ENCODE measurements at regions not wholly inside any gene's neighbourhood (a gene's known extent, or its start where the extent isn't known, plus 50 kb on each side); places are given as distances from the start of the nearest gene placed in this dataset.

- Histone ChIP-seq H3K9me3 (ENCODE audit: control insufficient read depth, insufficient read depth, low read length) (no peaks in the 10 kb centered on the region), H3K27ac (ENCODE audit: low read length) (no peak overlapping the region), H3K4me1 (ENCODE audit: control insufficient read depth, insufficient read depth, low read length) (0 out of 2 replicates have a peak, but pooled peaks cover 1% of the 10 kb centered on the region), H3K4me3 (ENCODE audit: low read length) (no peak overlapping the region), H3K27me3 (ENCODE audit: control insufficient read depth, insufficient read depth, low read length) (no peaks in the 10 kb centered on the region), H3K36me3 (ENCODE audit: control insufficient read depth, insufficient read depth, low read length) (no peaks in the 10 kb centered on the region)
- WGBS (ENCODE audit: insufficient coverage, insufficient read length) = no CpG with 5 or more reads among the region's 1 CpG
- DNase-seq (ENCODE audit: low read depth, low spot score) = no peak
Measured at GRCh38 chr6:145258122-145258521, 477.2 kb downstream of the EPM2A start.

GRCh38 chr6:145260484-145261175 is 474.7 kb downstream of the EPM2A start:
- DNase-seq (ENCODE audit: low read depth, low spot score) = no peak
- WGBS (ENCODE audit: insufficient coverage, insufficient read length) = no CpG with 5 or more reads among the region's 2 CpGs
- Histone ChIP-seq H3K9me3 (ENCODE audit: control insufficient read depth, insufficient read depth, low read length) (no peaks in the 10 kb centered on the region), H3K27me3 (ENCODE audit: control insufficient read depth, insufficient read depth, low read length) (no peaks in the 10 kb centered on the region), H3K36me3 (ENCODE audit: control insufficient read depth, insufficient read depth, low read length) (no peaks in the 10 kb centered on the region), H3K4me1 (ENCODE audit: control insufficient read depth, insufficient read depth, low read length) (no peaks in the 10 kb centered on the region), H3K27ac (ENCODE audit: low read length) (no peak overlapping the region), H3K4me3 (ENCODE audit: low read length) (no peak overlapping the region)

- Histone ChIP-seq H3K27ac (ENCODE audit: low read length) (no peak overlapping the region), H3K4me3 (ENCODE audit: low read length) (no peak overlapping the region), H3K27me3 (ENCODE audit: control insufficient read depth, insufficient read depth, low read length) (no peaks in the 10 kb centered on the region), H3K36me3 (ENCODE audit: control insufficient read depth, insufficient read depth, low read length) (no peaks in the 10 kb centered on the region), H3K4me1 (ENCODE audit: control insufficient read depth, insufficient read depth, low read length) (no peaks in the 10 kb centered on the region), H3K9me3 (ENCODE audit: control insufficient read depth, insufficient read depth, low read length) (no peaks in the 10 kb centered on the region)
- WGBS (ENCODE audit: insufficient coverage, insufficient read length) = no CpG with 5 or more reads among the region's 2 CpGs
- DNase-seq (ENCODE audit: low read depth, low spot score) = no peak
Measured at GRCh38 chr6:145261758-145262157, 473.6 kb downstream of the EPM2A start.

- no peak for DNase-seq (ENCODE audit: low read depth, low spot score)
- no peaks in the 10 kb centered on the region for H3K4me1 ChIP-seq (ENCODE audit: control insufficient read depth, insufficient read depth, low read length)
- no peaks in the 10 kb centered on the region for H3K27me3 ChIP-seq (ENCODE audit: control insufficient read depth, insufficient read depth, low read length)
- no peaks in the 10 kb centered on the region for H3K9me3 ChIP-seq (ENCODE audit: control insufficient read depth, insufficient read depth, low read length)
- no peak overlapping the region for H3K4me3 ChIP-seq (ENCODE audit: low read length)
- H3K36me3 ChIP-seq (ENCODE audit: control insufficient read depth, insufficient read depth, low read length) = no peaks in the 10 kb centered on the region
- H3K27ac ChIP-seq (ENCODE audit: low read length) = no peak overlapping the region
- WGBS (ENCODE audit: insufficient coverage, insufficient read length) = no CpG with 5 or more reads among the region's 1 CpG
Measured at GRCh38 chr6:145262771-145263170, 472.5 kb downstream of the EPM2A start.

- no peak for DNase-seq (ENCODE audit: low read depth, low spot score)
- no peak overlapping the region for H3K27ac ChIP-seq (ENCODE audit: low read length)
- no peaks in the 10 kb centered on the region for H3K27me3 ChIP-seq (ENCODE audit: control insufficient read depth, insufficient read depth, low read length)
- no peaks in the 10 kb centered on the region for H3K4me1 ChIP-seq (ENCODE audit: control insufficient read depth, insufficient read depth, low read length)
- no peaks in the 10 kb centered on the region for H3K36me3 ChIP-seq (ENCODE audit: control insufficient read depth, insufficient read depth, low read length)
- no peak overlapping the region for H3K4me3 ChIP-seq (ENCODE audit: low read length)
- no CpG with 5 or more reads among the region's 5 CpGs for WGBS (ENCODE audit: insufficient coverage, insufficient read length)
- no peaks in the 10 kb centered on the region for H3K9me3 ChIP-seq (ENCODE audit: control insufficient read depth, insufficient read depth, low read length)
Measured at GRCh38 chr6:145263778-145264211, 471.5 kb downstream of the EPM2A start.

- no peak overlapping the region for H3K4me3 ChIP-seq (ENCODE audit: low read length)
- H3K9me3 ChIP-seq (ENCODE audit: control insufficient read depth, insufficient read depth, low read length) = no peaks in the 10 kb centered on the region
- H3K36me3 ChIP-seq (ENCODE audit: control insufficient read depth, insufficient read depth, low read length) = no peaks in the 10 kb centered on the region
- no peak for DNase-seq (ENCODE audit: low read depth, low spot score)
- no peak overlapping the region for H3K27ac ChIP-seq (ENCODE audit: low read length)
- no peaks in the 10 kb centered on the region for H3K4me1 ChIP-seq (ENCODE audit: control insufficient read depth, insufficient read depth, low read length)
- no CpG with 5 or more reads among the region's 6 CpGs for WGBS (ENCODE audit: insufficient coverage, insufficient read length)
- no peaks in the 10 kb centered on the region for H3K27me3 ChIP-seq (ENCODE audit: control insufficient read depth, insufficient read depth, low read length)
Measured at GRCh38 chr6:145266432-145267075, 468.8 kb downstream of the EPM2A start.

- WGBS (ENCODE audit: insufficient coverage, insufficient read length) = no CpG with 5 or more reads among the region's 5 CpGs
- Histone ChIP-seq H3K27me3 (ENCODE audit: control insufficient read depth, insufficient read depth, low read length) (no peaks in the 10 kb centered on the region), H3K4me3 (ENCODE audit: low read length) (no peak overlapping the region), H3K4me1 (ENCODE audit: control insufficient read depth, insufficient read depth, low read length) (no peaks in the 10 kb centered on the region), H3K36me3 (ENCODE audit: control insufficient read depth, insufficient read depth, low read length) (no peaks in the 10 kb centered on the region), H3K9me3 (ENCODE audit: control insufficient read depth, insufficient read depth, low read length) (no peaks in the 10 kb centered on the region), H3K27ac (ENCODE audit: low read length) (no peak overlapping the region)
- no peak for DNase-seq (ENCODE audit: low read depth, low spot score)
Measured at GRCh38 chr6:145267076-145267867, 468.0 kb downstream of the EPM2A start.

GRCh38 chr6:145270464-145270863 is 464.9 kb downstream of the EPM2A start:
- Histone ChIP-seq H3K36me3 (ENCODE audit: control insufficient read depth, insufficient read depth, low read length) (no peaks in the 10 kb centered on the region), H3K4me3 (ENCODE audit: low read length) (no peak overlapping the region), H3K27ac (ENCODE audit: low read length) (no peak overlapping the region), H3K9me3 (ENCODE audit: control insufficient read depth, insufficient read depth, low read length) (no peaks in the 10 kb centered on the region), H3K27me3 (ENCODE audit: control insufficient read depth, insufficient read depth, low read length) (no peaks in the 10 kb centered on the region), H3K4me1 (ENCODE audit: control insufficient read depth, insufficient read depth, low read length) (no peaks in the 10 kb centered on the region)
- no peak for DNase-seq (ENCODE audit: low read depth, low spot score)
- no CpG with 5 or more reads among the region's 2 CpGs for WGBS (ENCODE audit: insufficient coverage, insufficient read length)

- no peak for DNase-seq (ENCODE audit: low read depth, low spot score)
- Histone ChIP-seq H3K4me3 (ENCODE audit: low read length) (no peak overlapping the region), H3K36me3 (ENCODE audit: control insufficient read depth, insufficient read depth, low read length) (no peaks in the 10 kb centered on the region), H3K4me1 (ENCODE audit: control insufficient read depth, insufficient read depth, low read length) (no peaks in the 10 kb centered on the region), H3K9me3 (ENCODE audit: control insufficient read depth, insufficient read depth, low read length) (no peaks in the 10 kb centered on the region), H3K27me3 (ENCODE audit: control insufficient read depth, insufficient read depth, low read length) (no peaks in the 10 kb centered on the region), H3K27ac (ENCODE audit: low read length) (no peak overlapping the region)
- WGBS (ENCODE audit: insufficient coverage, insufficient read length) = no CpG with 5 or more reads among the region's 4 CpGs
Measured at GRCh38 chr6:145271040-145271439, 464.3 kb downstream of the EPM2A start.

- no peaks in the 10 kb centered on the region for H3K4me1 ChIP-seq (ENCODE audit: control insufficient read depth, insufficient read depth, low read length)
- WGBS (ENCODE audit: insufficient coverage, insufficient read length) = no CpG with 5 or more reads among the region's 2 CpGs
- no peak overlapping the region for H3K4me3 ChIP-seq (ENCODE audit: low read length)
- no peaks in the 10 kb centered on the region for H3K27me3 ChIP-seq (ENCODE audit: control insufficient read depth, insufficient read depth, low read length)
- DNase-seq (ENCODE audit: low read depth, low spot score) = no peak
- no peaks in the 10 kb centered on the region for H3K36me3 ChIP-seq (ENCODE audit: control insufficient read depth, insufficient read depth, low read length)
- H3K27ac ChIP-seq (ENCODE audit: low read length) = no peak overlapping the region
- no peaks in the 10 kb centered on the region for H3K9me3 ChIP-seq (ENCODE audit: control insufficient read depth, insufficient read depth, low read length)
Measured at GRCh38 chr6:145271577-145271976, 463.7 kb downstream of the EPM2A start.

Data from iPS DF 6.9 (cell line).